IMR-90 (cell line): ENCODE measurements at regions not wholly inside any gene's neighbourhood (a gene's known extent, or its start where the extent isn't known, plus 50 kb on each side); places are given as distances from the start of the nearest gene placed in this dataset.

ENCODE experiments used
- BHLHE40 ChIP-seq: fragments of 150-350 bp; IDR thresholded peaks from 2 replicates; pipeline ENCODE4 v1.6.1; 2016; ENCODE audit warnings: mild to moderate bottlenecking, low read depth, low read length
- CEBPB ChIP-seq: IDR thresholded peaks from 2 replicates; pipeline ENCODE4 v1.6.1; 2012; ENCODE audit warnings: low read depth, low read length, improper control_type of control experiment
- MXI1 ChIP-seq: IDR thresholded peaks from 2 replicates; pipeline ENCODE4 v1.6.1; 2012; ENCODE audit warnings: low read depth, mild to moderate bottlenecking, low read length, moderate library complexity, borderline replicate concordance
- POLR2A ChIP-seq: IDR thresholded peaks from 2 replicates; pipeline ENCODE4 v1.6.1; 2012; ENCODE audit warnings: mild to moderate bottlenecking, low read depth, low read length
- RAD21 ChIP-seq: IDR thresholded peaks from 2 replicates; pipeline ENCODE4 v1.6.1; 2012; ENCODE audit warnings: low read length, improper control_type of control experiment
- RFX5 ChIP-seq: IDR thresholded peaks from 2 replicates; pipeline ENCODE4 v1.8.0; 2012; ENCODE audit warnings: low read depth, mild to moderate bottlenecking, low read length, moderate library complexity
- SMC3 ChIP-seq: fragments of 150-350 bp; IDR thresholded peaks from 2 replicates; pipeline ENCODE4 v1.6.1; 2016; ENCODE audit warnings: low read depth, mild to moderate bottlenecking, antibody characterized with exemption, low read length, moderate library complexity
- TF ChIP-seq, protein P1 (sequence below): conservative IDR thresholded peaks from 2 replicates; pipeline ENCODE4 v1.5.1; 2012; ENCODE audit warnings: mild to moderate bottlenecking, low read depth, low read length, improper control_type of control experiment
- TF ChIP-seq, protein P2 (sequence below): fragments of 150-350 bp; IDR thresholded peaks from 2 replicates; pipeline ENCODE4 v1.6.1; 2016; ENCODE audit warnings: low read depth, mild to moderate bottlenecking, low read length, moderate library complexity, borderline replicate concordance
- TF ChIP-seq, protein P3 (sequence below): fragments of 150-350 bp; IDR thresholded peaks from 2 replicates; pipeline ENCODE4 v1.6.1; 2017; ENCODE audit warnings: mild to moderate bottlenecking, antibody characterized with exemption, low read length, low read depth

DNA sequence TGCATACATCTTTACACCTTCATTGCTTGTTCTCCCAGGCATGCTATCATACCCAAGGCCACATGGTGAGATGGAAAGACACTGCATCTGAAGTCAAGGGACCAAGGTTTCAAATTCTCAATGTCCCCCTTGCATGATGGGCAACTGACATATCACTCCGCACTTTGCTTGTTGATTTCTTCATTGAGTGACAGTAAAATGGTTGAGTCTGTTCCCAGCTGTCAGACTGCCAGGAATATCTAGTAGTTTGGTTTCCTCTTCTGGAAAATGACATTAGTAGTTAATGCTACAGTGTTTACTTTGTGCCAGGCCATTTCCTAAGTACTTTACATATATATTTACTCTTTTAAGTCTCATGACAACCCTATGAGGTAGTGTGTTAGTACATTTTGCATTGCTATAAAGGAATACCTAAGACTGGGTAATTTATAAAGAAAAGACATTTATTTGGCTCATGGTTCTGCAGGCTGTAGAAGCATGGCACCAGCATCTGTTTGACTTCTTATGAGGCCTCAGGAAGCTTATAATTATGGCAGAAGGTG is 114.4 kb downstream of the PCSK1 start:
- TF ChIP-seq, protein P1, sequence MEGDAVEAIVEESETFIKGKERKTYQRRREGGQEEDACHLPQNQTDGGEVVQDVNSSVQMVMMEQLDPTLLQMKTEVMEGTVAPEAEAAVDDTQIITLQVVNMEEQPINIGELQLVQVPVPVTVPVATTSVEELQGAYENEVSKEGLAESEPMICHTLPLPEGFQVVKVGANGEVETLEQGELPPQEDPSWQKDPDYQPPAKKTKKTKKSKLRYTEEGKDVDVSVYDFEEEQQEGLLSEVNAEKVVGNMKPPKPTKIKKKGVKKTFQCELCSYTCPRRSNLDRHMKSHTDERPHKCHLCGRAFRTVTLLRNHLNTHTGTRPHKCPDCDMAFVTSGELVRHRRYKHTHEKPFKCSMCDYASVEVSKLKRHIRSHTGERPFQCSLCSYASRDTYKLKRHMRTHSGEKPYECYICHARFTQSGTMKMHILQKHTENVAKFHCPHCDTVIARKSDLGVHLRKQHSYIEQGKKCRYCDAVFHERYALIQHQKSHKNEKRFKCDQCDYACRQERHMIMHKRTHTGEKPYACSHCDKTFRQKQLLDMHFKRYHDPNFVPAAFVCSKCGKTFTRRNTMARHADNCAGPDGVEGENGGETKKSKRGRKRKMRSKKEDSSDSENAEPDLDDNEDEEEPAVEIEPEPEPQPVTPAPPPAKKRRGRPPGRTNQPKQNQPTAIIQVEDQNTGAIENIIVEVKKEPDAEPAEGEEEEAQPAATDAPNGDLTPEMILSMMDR = no peak
- no peak for TF ChIP-seq POLR2A
- no peak for TF ChIP-seq CEBPB
- no peak for TF ChIP-seq BHLHE40
- TF ChIP-seq, protein P2, sequence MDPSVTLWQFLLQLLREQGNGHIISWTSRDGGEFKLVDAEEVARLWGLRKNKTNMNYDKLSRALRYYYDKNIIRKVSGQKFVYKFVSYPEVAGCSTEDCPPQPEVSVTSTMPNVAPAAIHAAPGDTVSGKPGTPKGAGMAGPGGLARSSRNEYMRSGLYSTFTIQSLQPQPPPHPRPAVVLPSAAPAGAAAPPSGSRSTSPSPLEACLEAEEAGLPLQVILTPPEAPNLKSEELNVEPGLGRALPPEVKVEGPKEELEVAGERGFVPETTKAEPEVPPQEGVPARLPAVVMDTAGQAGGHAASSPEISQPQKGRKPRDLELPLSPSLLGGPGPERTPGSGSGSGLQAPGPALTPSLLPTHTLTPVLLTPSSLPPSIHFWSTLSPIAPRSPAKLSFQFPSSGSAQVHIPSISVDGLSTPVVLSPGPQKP = no peak
- no peak for TF ChIP-seq RAD21
- TF ChIP-seq, protein P3, sequence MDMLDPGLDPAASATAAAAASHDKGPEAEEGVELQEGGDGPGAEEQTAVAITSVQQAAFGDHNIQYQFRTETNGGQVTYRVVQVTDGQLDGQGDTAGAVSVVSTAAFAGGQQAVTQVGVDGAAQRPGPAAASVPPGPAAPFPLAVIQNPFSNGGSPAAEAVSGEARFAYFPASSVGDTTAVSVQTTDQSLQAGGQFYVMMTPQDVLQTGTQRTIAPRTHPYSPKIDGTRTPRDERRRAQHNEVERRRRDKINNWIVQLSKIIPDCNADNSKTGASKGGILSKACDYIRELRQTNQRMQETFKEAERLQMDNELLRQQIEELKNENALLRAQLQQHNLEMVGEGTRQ = no peak
- no peak for TF ChIP-seq RFX5
- TF ChIP-seq SMC3 = no peak
- TF ChIP-seq MXI1 = no peak
